ENCODE measurements at regions not wholly inside any gene's neighbourhood (a gene's known extent, or its start where the extent isn't known, plus 50 kb on each side); places are given as distances from the start of the nearest gene placed in this dataset.

- no peak overlapping the region for H3K4ac ChIP-seq (ENCODE audit: low read depth, low read length)
- no peak overlapping the region for H2AK5ac ChIP-seq (ENCODE audit: low read length)
- H3K4me3 ChIP-seq (ENCODE audit: low read length) = no peak overlapping the region
- H3K27me3 ChIP-seq (ENCODE audit: insufficient read depth, low read length, poor library complexity) = no peaks in the 10 kb centered on the region
- H3K9ac ChIP-seq (ENCODE audit: low read length) = no peak overlapping the region
- no peak overlapping the region for H3K56ac ChIP-seq (ENCODE audit: low read length)
- no peak overlapping the region for H3K23ac ChIP-seq (ENCODE audit: low read length)
- H3K79me1 ChIP-seq (ENCODE audit: low read length) = no peaks in the 10 kb centered on the region
- H2BK120ac ChIP-seq (ENCODE audit: low read depth, low read length) = no peak overlapping the region
- H3K36me3 ChIP-seq (ENCODE audit: control insufficient read depth, insufficient read depth, low read length) = no peaks in the 10 kb centered on the region
- no peaks in the 10 kb centered on the region for H3K4me1 ChIP-seq (ENCODE audit: control insufficient read depth, low read depth, low read length)
- no peak overlapping the region for H4K5ac ChIP-seq (ENCODE audit: low read length)
- H3K27ac ChIP-seq (ENCODE audit: low read depth, low read length) = no peak overlapping the region
- no peak for DNase-seq
- H3K4me2 ChIP-seq (ENCODE audit: low read length) = no peak overlapping the region
- no peak overlapping the region for H2BK5ac ChIP-seq (ENCODE audit: low read length)
- H3K18ac ChIP-seq (ENCODE audit: low read length) = no peak overlapping the region
- no peaks in the 10 kb centered on the region for H3K79me2 ChIP-seq (ENCODE audit: control insufficient read depth, insufficient read depth, low read length)
- H2BK15ac ChIP-seq (replicated peaks; ENCODE audit: low read depth) = no peak overlapping the region
- WGBS (ENCODE audit: extremely low coverage, insufficient coverage, low lambda C conversion rate) = no CpG with 5 or more reads among the region's 3 CpGs
- no peak overlapping the region for H4K8ac ChIP-seq (ENCODE audit: low read depth, low read length)
These were observed 83.4 kb upstream of the PRL start for GRCh38 chr6:22380236-22380635.

- Histone ChIP-seq H3K4me2 (ENCODE audit: low read length) (no peak overlapping the region), H4K8ac (ENCODE audit: low read depth, low read length) (no peak overlapping the region), H3K79me1 (ENCODE audit: low read length) (no peaks in the 10 kb centered on the region), H2BK120ac (ENCODE audit: low read depth, low read length) (no peak overlapping the region), H3K56ac (ENCODE audit: low read length) (no peak overlapping the region), H2BK15ac (replicated peaks; ENCODE audit: low read depth) (no peak overlapping the region), H3K4ac (ENCODE audit: low read depth, low read length) (no peak overlapping the region), H4K5ac (ENCODE audit: low read length) (no peak overlapping the region), H3K9ac (ENCODE audit: low read length) (no peak overlapping the region), H3K4me1 (ENCODE audit: control insufficient read depth, low read depth, low read length) (no peaks in the 10 kb centered on the region), H3K23ac (ENCODE audit: low read length) (no peak overlapping the region), H3K27me3 (ENCODE audit: insufficient read depth, low read length, poor library complexity) (no peaks in the 10 kb centered on the region), H2BK5ac (ENCODE audit: low read length) (no peak overlapping the region), H3K79me2 (ENCODE audit: control insufficient read depth, insufficient read depth, low read length) (no peaks in the 10 kb centered on the region), H3K18ac (ENCODE audit: low read length) (no peak overlapping the region), H2AK5ac (ENCODE audit: low read length) (no peak overlapping the region), H3K27ac (ENCODE audit: low read depth, low read length) (no peak overlapping the region), H3K36me3 (ENCODE audit: control insufficient read depth, insufficient read depth, low read length) (no peaks in the 10 kb centered on the region), H3K4me3 (ENCODE audit: low read length) (no peak overlapping the region)
- no peak for DNase-seq
- WGBS (ENCODE audit: extremely low coverage, insufficient coverage, low lambda C conversion rate) = no CpG with 5 or more reads among the region's 9 CpGs
These were observed 85.2 kb upstream of the PRL start for GRCh38 chr6:22381845-22382544.

GRCh38 chr6:22383016-22383415, 86.2 kb upstream of the PRL start:
- DNase-seq = no peak
- no peak overlapping the region for H4K5ac ChIP-seq (ENCODE audit: low read length)
- H3K27ac ChIP-seq (ENCODE audit: low read depth, low read length) = no peak overlapping the region
- no peaks in the 10 kb centered on the region for H3K4me1 ChIP-seq (ENCODE audit: control insufficient read depth, low read depth, low read length)
- no peak overlapping the region for H3K9ac ChIP-seq (ENCODE audit: low read length)
- H3K18ac ChIP-seq (ENCODE audit: low read length) = no peak overlapping the region
- no peaks in the 10 kb centered on the region for H3K27me3 ChIP-seq (ENCODE audit: insufficient read depth, low read length, poor library complexity)
- H3K79me2 ChIP-seq (ENCODE audit: control insufficient read depth, insufficient read depth, low read length) = no peaks in the 10 kb centered on the region
- no peak overlapping the region for H3K4me3 ChIP-seq (ENCODE audit: low read length)
- no peak overlapping the region for H3K56ac ChIP-seq (ENCODE audit: low read length)
- WGBS (ENCODE audit: extremely low coverage, insufficient coverage, low lambda C conversion rate) = no CpG with 5 or more reads among the region's 6 CpGs
- no peak overlapping the region for H2BK5ac ChIP-seq (ENCODE audit: low read length)
- H4K8ac ChIP-seq (ENCODE audit: low read depth, low read length) = no peak overlapping the region
- H3K4ac ChIP-seq (ENCODE audit: low read depth, low read length) = no peak overlapping the region
- H2AK5ac ChIP-seq (ENCODE audit: low read length) = no peak overlapping the region
- no peak overlapping the region for H2BK15ac ChIP-seq (replicated peaks; ENCODE audit: low read depth)
- no peak overlapping the region for H2BK120ac ChIP-seq (ENCODE audit: low read depth, low read length)
- H3K23ac ChIP-seq (ENCODE audit: low read length) = no peak overlapping the region
- H3K4me2 ChIP-seq (ENCODE audit: low read length) = no peak overlapping the region
- H3K36me3 ChIP-seq (ENCODE audit: control insufficient read depth, insufficient read depth, low read length) = no peaks in the 10 kb centered on the region
- H3K79me1 ChIP-seq (ENCODE audit: low read length) = no peaks in the 10 kb centered on the region

- Histone ChIP-seq H3K36me3 (ENCODE audit: control insufficient read depth, insufficient read depth, low read length) (no peaks in the 10 kb centered on the region), H3K4me3 (ENCODE audit: low read length) (no peak overlapping the region), H4K8ac (ENCODE audit: low read depth, low read length) (no peak overlapping the region), H3K9ac (ENCODE audit: low read length) (no peak overlapping the region), H3K79me2 (ENCODE audit: control insufficient read depth, insufficient read depth, low read length) (no peaks in the 10 kb centered on the region), H3K4me2 (ENCODE audit: low read length) (no peak overlapping the region), H3K56ac (ENCODE audit: low read length) (no peak overlapping the region), H2BK15ac (replicated peaks; ENCODE audit: low read depth) (no peak overlapping the region), H3K27me3 (ENCODE audit: insufficient read depth, low read length, poor library complexity) (no peaks in the 10 kb centered on the region), H4K5ac (ENCODE audit: low read length) (no peak overlapping the region), H2AK5ac (ENCODE audit: low read length) (no peak overlapping the region), H3K4ac (ENCODE audit: low read depth, low read length) (no peak overlapping the region), H3K27ac (ENCODE audit: low read depth, low read length) (no peak overlapping the region), H3K79me1 (ENCODE audit: low read length) (no peaks in the 10 kb centered on the region), H3K4me1 (ENCODE audit: control insufficient read depth, low read depth, low read length) (no peaks in the 10 kb centered on the region), H2BK120ac (ENCODE audit: low read depth, low read length) (no peak overlapping the region), H3K23ac (ENCODE audit: low read length) (no peak overlapping the region), H2BK5ac (ENCODE audit: low read length) (no peak overlapping the region), H3K18ac (ENCODE audit: low read length) (no peak overlapping the region)
- WGBS (ENCODE audit: extremely low coverage, insufficient coverage, low lambda C conversion rate) = no CpG with 5 or more reads among the region's 8 CpGs
- DNase-seq = no peak
These were observed 95.9 kb upstream of the PRL start for GRCh38 chr6:22392711-22393110.

- H3K4me2 ChIP-seq (ENCODE audit: low read length) = no peak overlapping the region
- no peak overlapping the region for H2BK5ac ChIP-seq (ENCODE audit: low read length)
- H3K56ac ChIP-seq (ENCODE audit: low read length) = no peak overlapping the region
- no peaks in the 10 kb centered on the region for H3K79me1 ChIP-seq (ENCODE audit: low read length)
- DNase-seq = no peak
- no peak overlapping the region for H3K4me3 ChIP-seq (ENCODE audit: low read length)
- H3K4ac ChIP-seq (ENCODE audit: low read depth, low read length) = no peak overlapping the region
- no peak overlapping the region for H2BK120ac ChIP-seq (ENCODE audit: low read depth, low read length)
- H3K79me2 ChIP-seq (ENCODE audit: control insufficient read depth, insufficient read depth, low read length) = no peaks in the 10 kb centered on the region
- no peaks in the 10 kb centered on the region for H3K36me3 ChIP-seq (ENCODE audit: control insufficient read depth, insufficient read depth, low read length)
- H2BK15ac ChIP-seq (replicated peaks; ENCODE audit: low read depth) = no peak overlapping the region
- H2AK5ac ChIP-seq (ENCODE audit: low read length) = no peak overlapping the region
- no peak overlapping the region for H3K23ac ChIP-seq (ENCODE audit: low read length)
- no peak overlapping the region for H3K9ac ChIP-seq (ENCODE audit: low read length)
- no peak overlapping the region for H4K5ac ChIP-seq (ENCODE audit: low read length)
- H3K27me3 ChIP-seq (ENCODE audit: insufficient read depth, low read length, poor library complexity) = no peaks in the 10 kb centered on the region
- WGBS (ENCODE audit: extremely low coverage, insufficient coverage, low lambda C conversion rate) = no CpG with 5 or more reads among the region's 2 CpGs
- no peak overlapping the region for H3K27ac ChIP-seq (ENCODE audit: low read depth, low read length)
- H3K4me1 ChIP-seq (ENCODE audit: control insufficient read depth, low read depth, low read length) = no peaks in the 10 kb centered on the region
- H4K8ac ChIP-seq (ENCODE audit: low read depth, low read length) = no peak overlapping the region
- no peak overlapping the region for H3K18ac ChIP-seq (ENCODE audit: low read length)
These were observed 97.9 kb upstream of the PRL start for GRCh38 chr6:22394691-22395090.

GRCh38 chr6:22399693-22400092, 102.9 kb upstream of the PRL start:
- no peak overlapping the region for H3K27ac ChIP-seq (ENCODE audit: low read depth, low read length)
- no peak overlapping the region for H2AK5ac ChIP-seq (ENCODE audit: low read length)
- H2BK120ac ChIP-seq (ENCODE audit: low read depth, low read length) = no peak overlapping the region
- H3K4me2 ChIP-seq (ENCODE audit: low read length) = no peak overlapping the region
- no peak overlapping the region for H3K23ac ChIP-seq (ENCODE audit: low read length)
- no peak overlapping the region for H4K5ac ChIP-seq (ENCODE audit: low read length)
- no peaks in the 10 kb centered on the region for H3K36me3 ChIP-seq (ENCODE audit: control insufficient read depth, insufficient read depth, low read length)
- H4K8ac ChIP-seq (ENCODE audit: low read depth, low read length) = no peak overlapping the region
- no peak overlapping the region for H3K18ac ChIP-seq (ENCODE audit: low read length)
- no peak overlapping the region for H3K4ac ChIP-seq (ENCODE audit: low read depth, low read length)
- peak; percentile 10 for DNase-seq
- H3K79me1 ChIP-seq (ENCODE audit: low read length) = no peaks in the 10 kb centered on the region
- no peak overlapping the region for H2BK15ac ChIP-seq (replicated peaks; ENCODE audit: low read depth)
- H3K4me1 ChIP-seq (ENCODE audit: control insufficient read depth, low read depth, low read length) = no peaks in the 10 kb centered on the region
- no peak overlapping the region for H3K4me3 ChIP-seq (ENCODE audit: low read length)
- no peaks in the 10 kb centered on the region for H3K27me3 ChIP-seq (ENCODE audit: insufficient read depth, low read length, poor library complexity)
- H3K9ac ChIP-seq (ENCODE audit: low read length) = no peak overlapping the region
- no CpG with 5 or more reads among the region's 4 CpGs for WGBS (ENCODE audit: extremely low coverage, insufficient coverage, low lambda C conversion rate)
- H2BK5ac ChIP-seq (ENCODE audit: low read length) = no peak overlapping the region
- no peak overlapping the region for H3K56ac ChIP-seq (ENCODE audit: low read length)
- H3K79me2 ChIP-seq (ENCODE audit: control insufficient read depth, insufficient read depth, low read length) = no peaks in the 10 kb centered on the region
